Common myeloid progenitor, CD34-positive (primary cell): ENCODE measurements at regions not wholly inside any gene's neighbourhood (a gene's known extent, or its start where the extent isn't known, plus 50 kb on each side); places are given as distances from the start of the nearest gene placed in this dataset.

Experiments used
- CTCF ChIA-PET: fragments of 350-600 bp; sonication (Branson Sonifier 250); formaldehyde crosslinking; loops from one replicate; lab custom pipeline; 2021; ENCODE audit warnings: antibody characterized with exemption; lab: Charles Lee
- POLR2A ChIA-PET: fragments of 350-600 bp; sonication (Branson Sonifier 250); formaldehyde crosslinking; loops from one replicate; lab custom pipeline; 2021; ENCODE audit warnings: antibody characterized with exemption; lab: Charles Lee
- DNase-seq, 3 donors: peaks; one replicate each; pipeline versions ENCODE4 v3.0.0 to v3.0.0-alpha.2; 2013
- H3K27ac ChIP-seq, 2 experiments: 1 replicate in 1 of 2; 2 replicates in 1 of 2; pipeline ENCODE4 v1.7.0; 2013; ENCODE audit warnings: inconsistent platforms in 2 of 2, low read length in 2 of 2, mild to moderate bottlenecking in 2 of 2, low read depth in 1 of 2, moderate library complexity in 1 of 2; ENCODE audit not compliant: severe bottlenecking in 2 of 2, insufficient read depth in 1 of 2, poor library complexity in 1 of 2
- H3K27me3 ChIP-seq, 5 experiments: replicated peaks in 2 of 5; 1 replicate in 3 of 5; 2 replicates in 2 of 5; pipeline versions ENCODE4 v1.6.1 to v1.7.0; 2013; ENCODE audit warnings: low read length in 4 of 5, mild to moderate bottlenecking in 2 of 5, moderate library complexity in 2 of 5, inconsistent platforms in 1 of 5; ENCODE audit not compliant: insufficient read depth in 5 of 5, control insufficient read depth in 4 of 5
- H3K36me3 ChIP-seq, 4 experiments: 1 replicate in 2 of 4; 2 replicates in 2 of 4; pipeline versions ENCODE4 v1.6.1 to v1.7.0; 2013; ENCODE audit warnings: low read length in 3 of 4, control low read depth in 1 of 4, mild to moderate bottlenecking in 1 of 4; ENCODE audit not compliant: control insufficient read depth in 4 of 4, insufficient read depth in 4 of 4
- H3K4me1 ChIP-seq, 4 experiments: 1 replicate in 3 of 4; 2 replicates in 1 of 4; pipeline versions ENCODE4 v1.6.1 to v1.7.1; 2013; ENCODE audit warnings: low read length in 3 of 4, mild to moderate bottlenecking in 3 of 4, control low read depth in 1 of 4, inconsistent platforms in 1 of 4, moderate library complexity in 1 of 4; ENCODE audit not compliant: control insufficient read depth in 4 of 4, insufficient read depth in 4 of 4; ENCODE audit errors: control extremely low read depth in 1 of 4
- H3K4me3 ChIP-seq, 7 experiments: 1 replicate in 4 of 7; 2 replicates in 3 of 7; pipeline versions ENCODE4 v1.5.1 to v1.7.0; 2013; ENCODE audit warnings: mild to moderate bottlenecking in 7 of 7, low read length in 6 of 7, moderate library complexity in 6 of 7, inconsistent platforms in 2 of 7, low read depth in 2 of 7, control low read depth in 1 of 7; ENCODE audit not compliant: insufficient read depth in 4 of 7, control insufficient read depth in 1 of 7; ENCODE audit errors: extremely low read depth in 1 of 7
- H3K9me3 ChIP-seq, 5 experiments: 1 replicate in 4 of 5; 2 replicates in 1 of 5; pipeline versions ENCODE4 v1.6.1 to v1.7.1; 2013; ENCODE audit warnings: low read length in 4 of 5, mild to moderate bottlenecking in 2 of 5, inconsistent platforms in 1 of 5, low read depth in 1 of 5, moderate library complexity in 1 of 5; ENCODE audit not compliant: control insufficient read depth in 4 of 5, insufficient read depth in 2 of 5; ENCODE audit errors: control extremely low read depth in 1 of 5
- WGBS: methylation state at CpG from one replicate; pipeline ENCODE4 v1.1.5; 2013; ENCODE audit not compliant: insufficient coverage; 5-methylcytosine and 5-hydroxymethylcytosine counted together

DNA sequence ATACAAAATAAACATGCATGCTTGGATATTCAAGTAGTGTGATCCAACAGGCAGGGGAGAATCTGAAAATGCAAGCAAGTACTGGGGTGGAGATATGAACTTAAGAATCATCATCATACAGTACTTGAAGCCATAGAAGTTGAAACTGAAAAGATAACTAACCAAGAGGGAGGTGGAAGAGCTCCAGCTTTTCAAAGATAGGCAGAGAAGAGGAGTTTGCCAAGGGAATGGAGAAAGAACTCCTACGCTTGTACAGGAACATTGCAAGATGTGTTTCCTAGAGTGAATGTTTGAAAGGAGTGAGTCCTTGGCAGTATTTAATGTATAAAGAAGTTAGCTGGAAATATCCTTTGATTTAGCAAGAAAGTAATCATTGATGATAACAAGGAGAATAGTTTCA is 106.2 kb upstream of the FRMPD4 start:
- CTCF ChIA-PET = no interaction called here
- 83% methylated on average over 1 of the region's 1 CpG for WGBS

DNA sequence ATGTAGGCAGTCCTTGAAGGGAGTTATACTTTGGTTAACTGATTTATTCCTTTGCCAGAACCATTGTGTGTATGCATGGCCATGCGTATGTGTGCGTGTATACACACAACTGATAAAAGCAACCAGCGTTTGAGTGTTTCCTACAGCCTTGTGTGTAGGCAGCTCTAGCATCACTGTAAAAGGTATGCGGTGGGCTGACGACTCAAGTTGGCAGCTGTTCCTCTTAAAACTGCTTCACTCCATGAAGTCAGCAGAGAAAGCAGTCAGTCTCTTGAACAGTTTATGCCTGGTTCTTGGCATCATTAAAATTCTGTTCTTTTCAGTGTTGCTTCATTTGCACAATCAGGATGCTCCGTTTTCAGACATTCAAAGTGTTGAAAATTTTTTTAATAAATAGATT is 103.5 kb upstream of the FRMPD4 start:
- Histone ChIP-seq H3K4me3 (no peak overlapping the region), H3K4me1 (no peaks in the 10 kb centered on the region), H3K36me3 (no peaks in the 10 kb centered on the region), H3K27ac (no peak overlapping the region), H3K27me3 (no peaks in the 10 kb centered on the region), H3K9me3 (no peaks in the 10 kb centered on the region)
- WGBS = 94% methylated on average over 5 of the region's 6 CpGs
- CTCF ChIA-PET = no interaction called here
- POLR2A ChIA-PET = no interaction called here
- no peak for DNase-seq

More for the DNA sequence above, 106.2 kb upstream of the FRMPD4 start:
- POLR2A ChIA-PET = no interaction called here
- no peak for DNase-seq
- Histone ChIP-seq H3K9me3 (no peaks in the 10 kb centered on the region), H3K27ac (no peak overlapping the region), H3K36me3 (no peaks in the 10 kb centered on the region), H3K27me3 (no peaks in the 10 kb centered on the region), H3K4me3 (no peak overlapping the region), H3K4me1 (no peaks in the 10 kb centered on the region)

DNA sequence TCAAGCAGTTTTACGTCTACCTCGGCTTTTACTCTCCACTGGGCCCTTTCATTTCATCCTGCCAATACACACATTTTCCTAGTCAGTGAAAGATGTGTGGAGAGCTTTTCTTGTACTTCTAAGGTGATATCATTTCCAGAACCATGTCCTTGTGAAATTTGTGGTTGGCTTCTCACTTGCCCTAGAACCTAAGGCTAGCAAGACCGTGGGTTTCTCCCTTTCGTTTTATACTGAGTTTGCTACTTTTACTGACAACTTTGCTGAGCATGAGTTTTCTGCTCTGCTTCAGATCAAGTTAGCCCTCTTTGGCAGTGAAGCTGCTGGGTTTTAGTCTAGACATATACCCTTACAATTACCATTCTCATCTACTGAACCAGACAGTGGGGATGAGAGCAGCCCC is 95.7 kb upstream of the FRMPD4 start:
- H3K36me3 ChIP-seq = no peaks in the 10 kb centered on the region
- WGBS = 76% methylated on average over 2 of the region's 4 CpGs
- no peaks in the 10 kb centered on the region for H3K9me3 ChIP-seq
- no peak for DNase-seq
- no peaks in the 10 kb centered on the region for H3K27me3 ChIP-seq
- no peak overlapping the region for H3K4me3 ChIP-seq
- ChIA-PET POLR2A (no interaction called here), CTCF (no interaction called here)
- no peak overlapping the region for H3K27ac ChIP-seq
- no peaks in the 10 kb centered on the region for H3K4me1 ChIP-seq

DNA sequence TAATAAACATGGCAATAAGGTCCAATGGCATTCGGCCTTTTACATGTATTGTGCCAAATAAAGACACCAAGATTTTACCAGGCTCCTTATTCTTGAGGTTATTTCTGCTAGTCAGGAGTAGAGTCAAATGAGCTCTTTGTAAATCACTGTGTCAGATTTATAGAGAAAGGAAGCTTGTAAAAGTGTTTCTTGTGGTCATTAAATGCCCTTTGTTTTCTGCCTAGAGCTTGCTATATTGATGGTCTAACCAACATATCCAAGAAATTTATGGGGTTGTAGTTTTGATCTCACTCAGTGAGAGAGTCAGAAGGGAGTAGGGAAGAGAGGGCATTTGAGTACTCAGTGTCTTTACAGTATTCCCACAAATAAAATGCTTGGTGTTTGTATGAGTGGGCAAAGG is 86.2 kb upstream of the FRMPD4 start:
- H3K9me3 ChIP-seq = no peaks in the 10 kb centered on the region
- CTCF ChIA-PET = no interaction called here

DNA sequence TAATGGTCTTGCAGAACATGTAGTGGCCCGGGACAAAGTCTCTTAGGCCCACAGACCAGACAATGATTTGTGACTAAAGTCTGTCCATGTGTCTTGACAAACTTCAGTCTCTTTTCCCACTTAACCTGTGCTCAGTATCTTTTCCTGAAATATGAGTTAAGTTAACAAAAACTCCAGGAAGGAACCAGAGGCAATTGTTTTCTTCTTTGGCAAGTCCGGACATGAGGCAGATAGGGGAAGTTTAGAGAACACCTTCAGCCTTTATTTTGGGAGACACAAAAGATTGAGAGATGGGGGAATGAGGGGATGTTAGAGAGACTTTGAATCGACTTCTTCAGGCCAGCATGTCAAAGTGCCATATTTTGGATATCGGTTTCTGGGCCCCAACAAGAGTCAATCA is 80.2 kb upstream of the FRMPD4 start:
- POLR2A ChIA-PET = no interaction called here
- 51% methylated on average over 3 of the region's 4 CpGs for WGBS
- H3K4me1 ChIP-seq = no peaks in the 10 kb centered on the region
- CTCF ChIA-PET = no interaction called here
- H3K36me3 ChIP-seq = no peaks in the 10 kb centered on the region
- H3K4me3 ChIP-seq = no peak overlapping the region
- H3K27me3 ChIP-seq = no peaks in the 10 kb centered on the region
- no peak overlapping the region for H3K27ac ChIP-seq
- H3K9me3 ChIP-seq = no peaks in the 10 kb centered on the region
- no peak for DNase-seq

More for the DNA sequence above, 86.2 kb upstream of the FRMPD4 start:
- Histone ChIP-seq H3K4me1 (no peaks in the 10 kb centered on the region), H3K27ac (no peak overlapping the region), H3K36me3 (no peaks in the 10 kb centered on the region), H3K4me3 (no peak overlapping the region), H3K27me3 (no peaks in the 10 kb centered on the region)
- no CpG with 5 or more reads among the region's 1 CpG for WGBS
- DNase-seq = no peak
- POLR2A ChIA-PET = no interaction called here

DNA sequence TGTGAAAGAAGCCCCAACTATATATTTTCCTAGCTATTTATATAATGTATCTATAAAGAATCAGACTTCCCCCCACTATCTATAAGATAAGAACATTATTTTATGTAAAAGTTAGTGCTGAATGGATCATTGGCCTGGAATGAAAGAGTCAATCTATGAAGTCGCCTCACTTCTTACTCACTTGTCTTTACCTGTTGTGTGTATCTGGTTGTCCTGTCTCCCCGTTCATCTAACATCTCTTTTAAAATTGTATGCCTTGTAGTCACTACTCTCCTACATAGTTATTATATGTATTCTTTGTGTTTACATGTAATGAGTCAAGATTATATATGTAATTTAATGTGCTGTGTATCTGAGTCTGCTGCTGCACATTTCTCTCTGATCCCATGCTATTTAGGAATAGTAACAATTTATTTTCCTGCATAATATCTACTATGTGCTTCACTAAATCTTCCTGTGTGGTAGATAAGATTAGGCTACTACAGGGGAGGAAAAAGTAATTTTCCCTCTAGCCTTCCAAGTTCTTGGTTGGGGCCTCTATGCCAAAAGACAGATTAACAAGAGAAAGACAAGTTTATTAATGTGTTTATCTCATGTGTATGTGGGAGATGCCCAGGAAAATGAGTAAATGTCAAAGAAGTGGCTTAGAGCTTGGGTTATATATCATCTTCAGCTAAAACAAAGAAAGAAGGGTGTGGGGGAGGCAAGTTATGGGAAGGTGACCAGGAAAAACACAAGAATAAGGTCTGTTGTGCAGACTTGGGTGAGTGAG is 77.6 kb upstream of the FRMPD4 start:
- CTCF ChIA-PET = no interaction called here
- H3K4me1 ChIP-seq = no peaks in the 10 kb centered on the region
- POLR2A ChIA-PET = no interaction called here
- H3K4me3 ChIP-seq = no peak overlapping the region
- no peak overlapping the region for H3K27ac ChIP-seq
- no peaks in the 10 kb centered on the region for H3K27me3 ChIP-seq
- WGBS = no CpG with 5 or more reads among the region's 2 CpGs
- DNase-seq = no peak
- no peaks in the 10 kb centered on the region for H3K9me3 ChIP-seq
- no peaks in the 10 kb centered on the region for H3K36me3 ChIP-seq

DNA sequence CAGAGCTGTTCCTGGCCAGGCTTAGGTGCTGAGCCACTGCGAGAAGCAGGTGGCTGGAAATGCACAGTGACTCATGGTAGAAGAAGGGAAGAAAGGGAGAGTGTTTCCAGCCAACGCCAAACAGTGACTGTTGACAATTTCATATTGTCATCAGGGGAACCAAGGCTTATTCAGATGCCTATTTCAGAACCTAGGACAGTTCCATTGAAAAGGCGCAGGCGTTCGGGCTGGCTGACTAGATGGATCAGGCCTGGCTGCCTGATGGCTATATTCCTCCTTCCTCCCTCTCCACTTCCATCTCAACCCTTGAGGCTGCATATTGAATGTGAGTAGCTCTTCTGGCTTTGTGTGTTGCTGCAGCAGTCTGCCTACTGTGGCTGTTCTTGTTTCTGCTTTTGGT is 73.0 kb upstream of the FRMPD4 start:
- CTCF ChIA-PET = no interaction called here
- Histone ChIP-seq H3K27me3 (no peaks in the 10 kb centered on the region), H3K27ac (no peak overlapping the region), H3K36me3 (no peaks in the 10 kb centered on the region), H3K9me3 (no peaks in the 10 kb centered on the region), H3K4me1 (no peaks in the 10 kb centered on the region), H3K4me3 (no peak overlapping the region)
- POLR2A ChIA-PET = no interaction called here
- WGBS = 25% methylated on average over 4 of the region's 5 CpGs
- peak in 1 of 3 donors; percentile 0 for DNase-seq
